ENCODE measurements at regions not wholly inside any gene's neighbourhood (a gene's known extent, or its start where the extent isn't known, plus 50 kb on each side); places are given as distances from the start of the nearest gene placed in this dataset.

DNA sequence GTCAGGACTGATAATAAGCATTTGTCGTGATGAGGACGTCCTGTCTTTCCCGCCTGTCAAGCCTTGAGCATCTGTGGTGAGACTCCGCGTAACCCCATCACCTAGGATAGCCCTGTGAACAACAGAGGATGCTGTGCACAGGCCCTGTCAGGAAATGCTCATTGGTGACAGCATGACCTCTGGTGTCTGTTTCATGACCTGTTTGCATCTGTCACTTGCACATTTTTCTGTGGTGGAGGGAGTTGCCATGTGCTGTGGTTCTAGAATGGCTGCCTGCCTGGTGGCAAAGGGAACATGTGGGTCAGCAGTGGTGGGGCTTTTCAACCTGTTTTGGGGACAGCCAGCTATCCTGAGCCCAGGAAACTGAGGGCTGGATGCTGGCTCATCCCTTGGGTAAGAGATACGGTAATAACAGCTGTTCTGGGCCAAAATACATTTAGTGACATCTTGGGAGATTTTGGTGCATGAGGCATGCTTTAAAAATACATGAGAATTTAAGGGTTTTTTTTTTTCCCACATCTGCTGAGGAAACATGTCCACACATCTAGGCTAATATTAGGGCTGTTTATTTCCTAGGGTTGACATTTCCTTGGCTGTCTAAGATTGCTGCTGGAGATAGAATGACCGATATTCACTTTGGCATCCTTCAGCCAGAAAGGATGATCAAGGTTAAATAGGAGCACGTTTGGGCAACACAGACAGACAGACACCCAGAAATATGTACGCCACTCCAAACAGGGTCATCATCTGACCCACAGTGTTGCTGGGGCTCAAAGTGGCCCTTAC is 52.9 kb downstream of the KCNC4 start:
- TF ChIP-seq CTCF (IDR thresholded peaks at IDR 0.05), result no peak
- no peak for TF ChIP-seq POLR2A (IDR thresholded peaks at IDR 0.05)
